ENCODE measurements at regions not wholly inside any gene's neighbourhood (a gene's known extent, or its start where the extent isn't known, plus 50 kb on each side); places are given as distances from the start of the nearest gene placed in this dataset.

DNA sequence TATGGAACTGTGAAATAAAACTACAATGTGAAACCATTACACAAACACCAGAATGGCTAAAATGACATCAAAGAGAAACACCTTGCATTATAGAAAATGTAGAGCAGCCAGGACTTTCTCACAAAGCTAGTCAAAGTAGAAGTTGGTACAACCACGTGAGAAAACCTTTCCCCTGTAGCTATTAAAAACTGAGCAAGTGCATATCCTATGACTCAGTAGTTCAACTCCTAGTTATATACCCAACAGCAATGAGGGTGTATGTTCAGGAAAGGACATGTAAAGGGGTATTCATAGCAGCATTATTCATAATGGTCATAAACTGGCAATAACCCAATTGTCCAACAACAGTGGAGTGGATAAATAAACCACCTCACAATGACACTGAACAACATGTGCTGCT lies 177.5 kb upstream of the NUDT10 start:
- Mint-ChIP-seq H3K4me1 (no peaks in the 10 kb centered on the region), H3K9me3 (peaks cover 0 to 5% (median 1%) of the 10 kb centered on the region in 7 donors), H3K4me3 (no peak overlapping the region), H3K27me3 (ENCODE audit: low read depth in 3 of 3) (peaks cover 0 to 8% (median 1%) of the 10 kb centered on the region in 3 donors), H3K27ac (no peak overlapping the region), H3K36me3 (no peaks in the 10 kb centered on the region)
- Histone ChIP-seq H3K36me3 (replicated peaks in 1 of 2; ENCODE audit: control insufficient read depth in 1 of 2, insufficient read depth in 2 of 2, low read length in 2 of 2) (no peaks in the 10 kb centered on the region), H3K9ac (ENCODE audit: insufficient read depth, low read length, poor library complexity, severe bottlenecking) (no peak overlapping the region), H3K27me3 (ENCODE audit: control insufficient read depth in 2 of 2, insufficient read depth in 2 of 2, low read length in 2 of 2) (no peaks in the 10 kb centered on the region), H2AFZ (ENCODE audit: insufficient read depth, low read depth, low read length, poor library complexity, severe bottlenecking) (no peak overlapping the region), H4K20me1 (ENCODE audit: insufficient read depth, low read length) (no peaks in the 10 kb centered on the region), H3K79me2 (ENCODE audit: insufficient read depth, low read length) (no peaks in the 10 kb centered on the region), H3K27ac (ENCODE audit: low read depth in 1 of 2, low read length in 2 of 2) (no peak overlapping the region), H3K4me1 (ENCODE audit: control insufficient read depth in 1 of 2, insufficient read depth in 2 of 2, low read length in 2 of 2) (no peaks in the 10 kb centered on the region), H3K4me2 (replicated peaks; ENCODE audit: extremely low read depth, low read length, poor library complexity, severe bottlenecking) (no peak overlapping the region), H3K9me3 (replicated peaks in 1 of 2; ENCODE audit: control insufficient read depth in 1 of 2, insufficient read depth in 1 of 2, low read length in 2 of 2) (no peaks in the 10 kb centered on the region), H3K4me3 (replicated peaks in 1 of 3; ENCODE audit: low read depth in 2 of 3, low read length in 3 of 3) (no peak overlapping the region)
- no CpG with 5 or more reads among the region's 1 CpG for WGBS (ENCODE audit: insufficient coverage)
- no peak for DNase-seq
- intact Hi-C loops (cut with micrococcal nuclease), result no loop called here
- TF ChIP-seq, protein P1, sequence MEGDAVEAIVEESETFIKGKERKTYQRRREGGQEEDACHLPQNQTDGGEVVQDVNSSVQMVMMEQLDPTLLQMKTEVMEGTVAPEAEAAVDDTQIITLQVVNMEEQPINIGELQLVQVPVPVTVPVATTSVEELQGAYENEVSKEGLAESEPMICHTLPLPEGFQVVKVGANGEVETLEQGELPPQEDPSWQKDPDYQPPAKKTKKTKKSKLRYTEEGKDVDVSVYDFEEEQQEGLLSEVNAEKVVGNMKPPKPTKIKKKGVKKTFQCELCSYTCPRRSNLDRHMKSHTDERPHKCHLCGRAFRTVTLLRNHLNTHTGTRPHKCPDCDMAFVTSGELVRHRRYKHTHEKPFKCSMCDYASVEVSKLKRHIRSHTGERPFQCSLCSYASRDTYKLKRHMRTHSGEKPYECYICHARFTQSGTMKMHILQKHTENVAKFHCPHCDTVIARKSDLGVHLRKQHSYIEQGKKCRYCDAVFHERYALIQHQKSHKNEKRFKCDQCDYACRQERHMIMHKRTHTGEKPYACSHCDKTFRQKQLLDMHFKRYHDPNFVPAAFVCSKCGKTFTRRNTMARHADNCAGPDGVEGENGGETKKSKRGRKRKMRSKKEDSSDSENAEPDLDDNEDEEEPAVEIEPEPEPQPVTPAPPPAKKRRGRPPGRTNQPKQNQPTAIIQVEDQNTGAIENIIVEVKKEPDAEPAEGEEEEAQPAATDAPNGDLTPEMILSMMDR (IDR thresholded peaks at IDR 0.05), result no peak

- Histone ChIP-seq H2AFZ (ENCODE audit: insufficient read depth, low read depth, low read length, poor library complexity, severe bottlenecking) (no peak overlapping the region), H3K36me3 (replicated peaks in 1 of 2; ENCODE audit: control insufficient read depth in 1 of 2, insufficient read depth in 2 of 2, low read length in 2 of 2) (no peaks in the 10 kb centered on the region), H3K9ac (ENCODE audit: insufficient read depth, low read length, poor library complexity, severe bottlenecking) (no peak overlapping the region), H3K27ac (ENCODE audit: low read depth in 1 of 2, low read length in 2 of 2) (no peak overlapping the region), H3K4me1 (ENCODE audit: control insufficient read depth in 1 of 2, insufficient read depth in 2 of 2, low read length in 2 of 2) (no peaks in the 10 kb centered on the region), H3K4me3 (replicated peaks in 1 of 3; ENCODE audit: low read depth in 2 of 3, low read length in 3 of 3) (no peak overlapping the region), H4K20me1 (ENCODE audit: insufficient read depth, low read length) (no peaks in the 10 kb centered on the region), H3K79me2 (ENCODE audit: insufficient read depth, low read length) (no peaks in the 10 kb centered on the region), H3K27me3 (ENCODE audit: control insufficient read depth in 2 of 2, insufficient read depth in 2 of 2, low read length in 2 of 2) (no peaks in the 10 kb centered on the region), H3K4me2 (replicated peaks; ENCODE audit: extremely low read depth, low read length, poor library complexity, severe bottlenecking) (no peak overlapping the region), H3K9me3 (replicated peaks in 1 of 2; ENCODE audit: control insufficient read depth in 1 of 2, insufficient read depth in 1 of 2, low read length in 2 of 2) (no peaks in the 10 kb centered on the region)
- 100% methylated on average over 2 of the region's 4 CpGs for WGBS (ENCODE audit: insufficient coverage)
- H3K4me1 Mint-ChIP-seq, result no peaks in the 10 kb centered on the region
- no peak overlapping the region for H3K4me3 Mint-ChIP-seq
- H3K9me3 Mint-ChIP-seq, result peaks cover 0 to 5% (median 1%) of the 10 kb centered on the region in 7 donors
- peaks cover 0 to 8% (median 1%) of the 10 kb centered on the region in 3 donors for H3K27me3 Mint-ChIP-seq (ENCODE audit: low read depth in 3 of 3)
- no peak overlapping the region for H3K27ac Mint-ChIP-seq
- DNase-seq, result no peak
- intact Hi-C loops (cut with micrococcal nuclease), result no loop called here
- TF ChIP-seq, protein P1 (IDR thresholded peaks at IDR 0.05), result no peak
- no peaks in the 10 kb centered on the region for H3K36me3 Mint-ChIP-seq
Measured at GRCh38 chrX:51155566-51155965, 177.1 kb upstream of the NUDT10 start.

All from CD14-positive monocyte (primary cell).